HG03066 (cell line): ENCODE measurements at regions not wholly inside any gene's neighbourhood (a gene's known extent, or its start where the extent isn't known, plus 50 kb on each side); places are given as distances from the start of the nearest gene placed in this dataset.

Experiments used
- ATAC-seq: cut with Tn5 transposase; IDR thresholded peaks from one replicate; pipeline ENCODE4 v1.9.1; 2021; ENCODE audit warnings: low read depth; ENCODE audit not compliant: unreplicated experiment

GRCh38 chr3:22106213-22106896, 355.3 kb upstream of the ZNF385D start:
- ATAC-seq: no peak

GRCh38 chr3:22111226-22111625, 360.2 kb upstream of the ZNF385D start:
- no peak for ATAC-seq

- ATAC-seq: no peak
Observed at GRCh38 chr3:22113453-22113852, 362.4 kb upstream of the ZNF385D start.

- no peak for ATAC-seq
Observed at GRCh38 chr3:22115581-22115980, 364.6 kb upstream of the ZNF385D start.

GRCh38 chr3:22117091-22117490, 366.1 kb upstream of the ZNF385D start:
- no peak for ATAC-seq

- no peak for ATAC-seq
Observed at GRCh38 chr3:22117751-22118346, 366.8 kb upstream of the ZNF385D start.

GRCh38 chr3:22118542-22118941, 367.5 kb upstream of the ZNF385D start:
- ATAC-seq: no peak

- ATAC-seq: peak; percentile 58
Observed at GRCh38 chr3:22121068-22121701, 370.2 kb upstream of the ZNF385D start.

- ATAC-seq: peak; percentile 62
Observed at GRCh38 chr3:22122567-22122966, 371.6 kb upstream of the ZNF385D start.

- ATAC-seq: no peak
Observed at GRCh38 chr3:22129101-22129500, 378.1 kb upstream of the ZNF385D start.

GRCh38 chr3:22141769-22142168, 390.8 kb upstream of the ZNF385D start:
- no peak for ATAC-seq

- no peak for ATAC-seq
Observed at GRCh38 chr3:22147161-22147560, 396.2 kb upstream of the ZNF385D start.

GRCh38 chr3:22156868-22157267, 405.9 kb upstream of the ZNF385D start:
- ATAC-seq: no peak

GRCh38 chr3:22157848-22158247, 406.8 kb upstream of the ZNF385D start:
- ATAC-seq: no peak

GRCh38 chr3:22159004-22159695, 408.1 kb upstream of the ZNF385D start:
- ATAC-seq: no peak

GRCh38 chr3:22161315-22161714, 410.3 kb upstream of the ZNF385D start:
- ATAC-seq: no peak

- no peak for ATAC-seq
Observed at GRCh38 chr3:22170370-22170769, 419.4 kb upstream of the ZNF385D start.

- ATAC-seq: no peak
Observed at GRCh38 chr3:22172964-22173363, 422.0 kb upstream of the ZNF385D start.

- no peak for ATAC-seq
Observed at GRCh38 chr3:22175947-22176346, 424.9 kb upstream of the ZNF385D start.

GRCh38 chr3:22176911-22177310, 425.9 kb upstream of the ZNF385D start:
- no peak for ATAC-seq

- ATAC-seq: no peak
Observed at GRCh38 chr3:22189616-22190015, 438.6 kb upstream of the ZNF385D start.
